Type B pancreatic cell (in vitro differentiated cells): ENCODE measurements at regions not wholly inside any gene's neighbourhood (a gene's known extent, or its start where the extent isn't known, plus 50 kb on each side); places are given as distances from the start of the nearest gene placed in this dataset.
A peak's percentile ranks its signal among the peaks of the same experiment; 100 is the strongest.
"Not testable (repeated sequence)": the region's sequence is repeated elsewhere in the genome, so short reads cannot be mapped to it uniquely, and the experiment has no call there.

Experiments used
- DNase-seq: peaks from one replicate; pipeline ENCODE4 v3.0.0; 2021; ENCODE audit warnings: mixed read lengths; ENCODE audit not compliant: unreplicated experiment; ENCODE audit errors: extremely low spot score
- H3K27ac Mint-ChIP-seq: 2 replicates; pipeline ENCODE4 v1.8.0; 2021; ENCODE audit warnings: mild to moderate bottlenecking, mixed read lengths
- H3K27me3 Mint-ChIP-seq: 2 replicates; pipeline ENCODE4 v1.8.0; 2021; ENCODE audit warnings: mixed read lengths
- H3K36me3 Mint-ChIP-seq: 2 replicates; pipeline ENCODE4 v1.8.0; 2021; ENCODE audit warnings: mixed read lengths
- H3K4me1 Mint-ChIP-seq: one replicate; pipeline ENCODE4 v1.8.0; 2021; ENCODE audit warnings: mixed read lengths; ENCODE audit not compliant: unreplicated experiment
- H3K4me3 Mint-ChIP-seq: 2 replicates; pipeline ENCODE4 v1.8.0; 2021; ENCODE audit warnings: mild to moderate bottlenecking, mixed read lengths
- H3K9me3 Mint-ChIP-seq: 2 replicates; pipeline ENCODE4 v1.8.0; 2021; ENCODE audit warnings: mixed read lengths
- CTCF ChIP-seq: fragments of 200-600 bp; sonication (generic); conservative IDR thresholded peaks from 2 replicates; pipeline ENCODE4 v1.5.0; 2021; ENCODE audit warnings: antibody characterized with exemption, mild to moderate bottlenecking

- no peak for DNase-seq
Measured at GRCh38 chr1:115506924-115507589, 134.7 kb upstream of the VANGL1 start.

GRCh38 chr1:115506518-115506917, 135.3 kb upstream of the VANGL1 start:
- TF ChIP-seq CTCF, result no peak
- no peaks in the 10 kb centered on the region for H3K36me3 Mint-ChIP-seq
- H3K4me1 Mint-ChIP-seq, result peaks cover 19% of the 10 kb centered on the region
- DNase-seq, result no peak
- H3K9me3 Mint-ChIP-seq, result no peaks in the 10 kb centered on the region
- no peak overlapping the region for H3K4me3 Mint-ChIP-seq
- H3K27ac Mint-ChIP-seq, result no peak overlapping the region
- peaks cover 4% of the 10 kb centered on the region for H3K27me3 Mint-ChIP-seq

More at GRCh38 chr1:115506924-115507589, 134.7 kb upstream of the VANGL1 start:
- Mint-ChIP-seq H3K27ac (no peak overlapping the region), H3K27me3 (peaks cover 4% of the 10 kb centered on the region), H3K4me1 (peaks cover 19% of the 10 kb centered on the region), H3K4me3 (no peak overlapping the region), H3K36me3 (no peaks in the 10 kb centered on the region), H3K9me3 (no peaks in the 10 kb centered on the region)
- peak; percentile 64 for TF ChIP-seq CTCF

- peaks cover 19% of the 10 kb centered on the region for H3K4me1 Mint-ChIP-seq
- H3K9me3 Mint-ChIP-seq, result no peaks in the 10 kb centered on the region
- DNase-seq, result no peak
- no peak overlapping the region for H3K4me3 Mint-ChIP-seq
- TF ChIP-seq CTCF, result no peak
- H3K36me3 Mint-ChIP-seq, result no peaks in the 10 kb centered on the region
- peaks cover 7% of the 10 kb centered on the region for H3K27me3 Mint-ChIP-seq
- H3K27ac Mint-ChIP-seq, result no peak overlapping the region
Measured at GRCh38 chr1:115505148-115505571, 136.6 kb upstream of the VANGL1 start.

- H3K36me3 Mint-ChIP-seq, H3K4me3 Mint-ChIP-seq, DNase-seq, H3K9me3 Mint-ChIP-seq, H3K27me3 Mint-ChIP-seq, H3K27ac Mint-ChIP-seq: not testable (repeated sequence)
- peaks cover 18% of the 10 kb centered on the region for H3K4me1 Mint-ChIP-seq
Measured at GRCh38 chr1:115502183-115502582, 139.6 kb upstream of the VANGL1 start.

GRCh38 chr1:115501476-115501875, 140.3 kb upstream of the VANGL1 start:
- Mint-ChIP-seq H3K36me3 (no peaks in the 10 kb centered on the region), H3K4me1 (peaks cover 14% of the 10 kb centered on the region), H3K9me3 (no peaks in the 10 kb centered on the region), H3K27ac (no peak overlapping the region), H3K4me3 (no peak overlapping the region), H3K27me3 (peaks cover 7% of the 10 kb centered on the region)
- TF ChIP-seq CTCF, result no peak
- no peak for DNase-seq

- no peaks in the 10 kb centered on the region for H3K36me3 Mint-ChIP-seq
Measured at GRCh38 chr1:115499253-115499652, 142.5 kb upstream of the VANGL1 start.

More at GRCh38 chr1:115499253-115499652, 142.5 kb upstream of the VANGL1 start:
- Mint-ChIP-seq H3K27ac (no peak overlapping the region), H3K4me1 (peaks cover 4% of the 10 kb centered on the region), H3K9me3 (no peaks in the 10 kb centered on the region), H3K4me3 (no peak overlapping the region), H3K27me3 (peaks cover 2% of the 10 kb centered on the region)
- TF ChIP-seq CTCF, result no peak
- no peak for DNase-seq
